ENCODE measurements at regions not wholly inside any gene's neighbourhood (a gene's known extent, or its start where the extent isn't known, plus 50 kb on each side); places are given as distances from the start of the nearest gene placed in this dataset.

DNA sequence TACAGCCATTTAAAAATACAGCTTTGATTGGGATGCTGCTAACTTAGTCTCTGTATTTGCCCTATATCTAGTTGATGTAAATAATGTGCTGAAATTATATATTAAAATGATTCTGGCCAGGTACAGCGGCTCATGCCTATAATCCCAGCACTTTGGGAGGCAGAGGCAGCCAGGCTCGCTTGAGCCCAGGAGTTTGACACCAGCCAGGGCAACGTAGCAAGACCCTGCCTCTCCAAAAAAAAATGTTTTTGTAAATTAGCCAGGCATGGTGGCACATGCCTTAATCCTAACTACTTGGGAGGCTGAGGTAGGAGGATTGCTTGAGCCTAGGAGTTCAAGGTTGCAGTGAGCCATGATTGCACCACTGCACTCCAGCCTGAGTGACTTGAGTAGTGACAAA, 143.8 kb upstream of the CELF2 start:
- H3K36me3 ChIP-seq (ENCODE audit: low read length) = no peaks in the 10 kb centered on the region
- no peak overlapping the region for H3K4me2 ChIP-seq (ENCODE audit: low read depth, low read length, poor library complexity, severe bottlenecking)
- H3K4me3 ChIP-seq (ENCODE audit: insufficient read depth, low read length, poor library complexity, severe bottlenecking) = no peak overlapping the region
- no peak for TF ChIP-seq CTCF (IDR thresholded peaks at IDR 0.05; ENCODE audit: insufficient read depth, low read length, poor library complexity, severe bottlenecking)
- TF ChIP-seq EZH2phosphoT487 (conservative IDR thresholded peaks at IDR 0.05; ENCODE audit: low read length) = no peak
- no peaks in the 10 kb centered on the region for H3K27me3 ChIP-seq (ENCODE audit: low read length)
- no peaks in the 10 kb centered on the region for H3K9me3 ChIP-seq (ENCODE audit: insufficient read depth, low read length)
- H3F3A ChIP-seq (ENCODE audit: insufficient read depth) = no peaks in the 10 kb centered on the region
- no peak overlapping the region for H2AFZ ChIP-seq (ENCODE audit: low read depth, low read length, severe bottlenecking)
- no peak overlapping the region for H3K9ac ChIP-seq (ENCODE audit: low read length)
- no peaks in the 10 kb centered on the region for H3K9me2 ChIP-seq (replicated peaks; ENCODE audit: insufficient read depth, low read length)
- H4K20me1 ChIP-seq (ENCODE audit: low read depth, low read length) = no peaks in the 10 kb centered on the region
- H3K79me2 ChIP-seq (ENCODE audit: insufficient read depth, low read length) = no peaks in the 10 kb centered on the region
- no peak overlapping the region for H3K27ac ChIP-seq (ENCODE audit: low read depth, low read length)

- Histone ChIP-seq H3K79me2 (ENCODE audit: insufficient read depth, low read length) (no peaks in the 10 kb centered on the region), H3K36me3 (ENCODE audit: low read length) (no peaks in the 10 kb centered on the region), H3K27me3 (ENCODE audit: low read length) (no peaks in the 10 kb centered on the region), H3K4me2 (ENCODE audit: low read depth, low read length, poor library complexity, severe bottlenecking) (no peak overlapping the region), H3F3A (ENCODE audit: insufficient read depth) (no peaks in the 10 kb centered on the region), H4K20me1 (ENCODE audit: low read depth, low read length) (no peaks in the 10 kb centered on the region), H3K4me3 (ENCODE audit: insufficient read depth, low read length, poor library complexity, severe bottlenecking) (no peak overlapping the region), H3K27ac (ENCODE audit: low read depth, low read length) (no peak overlapping the region), H3K9ac (ENCODE audit: low read length) (no peak overlapping the region), H3K9me2 (replicated peaks; ENCODE audit: insufficient read depth, low read length) (no peaks in the 10 kb centered on the region), H2AFZ (ENCODE audit: low read depth, low read length, severe bottlenecking) (no peak overlapping the region), H3K9me3 (ENCODE audit: insufficient read depth, low read length) (no peaks in the 10 kb centered on the region)
- TF ChIP-seq CTCF (IDR thresholded peaks at IDR 0.05; ENCODE audit: insufficient read depth, low read length, poor library complexity, severe bottlenecking) (no peak), EZH2phosphoT487 (conservative IDR thresholded peaks at IDR 0.05; ENCODE audit: low read length) (no peak)
These were observed 138.7 kb upstream of the CELF2 start for GRCh38 chr10:10878963-10879362.

DNA sequence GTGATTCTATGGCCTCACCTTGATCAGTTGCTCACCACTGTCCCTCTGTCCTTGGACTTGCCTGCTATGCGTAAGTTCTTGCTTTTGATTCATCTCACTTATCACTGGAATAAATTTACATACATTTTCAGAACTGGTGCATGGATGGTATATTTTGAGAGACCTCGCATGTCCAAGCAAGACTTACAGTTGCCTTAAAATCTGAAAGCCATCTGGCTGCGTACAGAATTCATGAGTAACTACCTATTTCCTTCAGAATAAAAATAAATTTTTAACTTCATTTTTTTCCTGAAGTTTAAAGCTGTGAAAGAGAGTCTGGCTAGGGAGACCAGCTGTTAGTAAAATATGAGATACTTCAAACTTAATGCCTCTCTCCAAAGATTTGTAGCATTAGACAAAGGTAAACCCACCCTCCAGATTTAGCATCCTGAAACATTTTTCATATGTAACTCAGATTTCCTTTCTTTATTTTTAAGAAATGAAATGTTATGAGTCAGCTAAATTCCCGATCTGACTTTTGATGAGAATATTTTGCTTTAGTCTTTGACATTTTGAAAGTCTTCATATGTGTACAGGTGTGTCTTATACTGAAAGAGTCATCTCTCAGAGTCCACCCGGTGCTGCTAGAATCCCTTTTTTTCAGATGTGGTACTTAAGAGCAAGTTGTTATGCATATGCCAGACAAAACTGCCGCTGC, 136.4 kb upstream of the CELF2 start:
- H3K27me3 ChIP-seq (ENCODE audit: low read length) = no peaks in the 10 kb centered on the region
- no peaks in the 10 kb centered on the region for H3K79me2 ChIP-seq (ENCODE audit: insufficient read depth, low read length)
- H3K9ac ChIP-seq (ENCODE audit: low read length) = no peak overlapping the region
- H3K4me3 ChIP-seq (ENCODE audit: insufficient read depth, low read length, poor library complexity, severe bottlenecking) = no peak overlapping the region
- H3K9me3 ChIP-seq (ENCODE audit: insufficient read depth, low read length) = no peaks in the 10 kb centered on the region
- TF ChIP-seq EZH2phosphoT487 (conservative IDR thresholded peaks at IDR 0.05; ENCODE audit: low read length) (no peak), CTCF (IDR thresholded peaks at IDR 0.05; ENCODE audit: insufficient read depth, low read length, poor library complexity, severe bottlenecking) (no peak)
- no peak overlapping the region for H3K27ac ChIP-seq (ENCODE audit: low read depth, low read length)
- no peaks in the 10 kb centered on the region for H3F3A ChIP-seq (ENCODE audit: insufficient read depth)
- no peak overlapping the region for H3K4me2 ChIP-seq (ENCODE audit: low read depth, low read length, poor library complexity, severe bottlenecking)
- no peak overlapping the region for H2AFZ ChIP-seq (ENCODE audit: low read depth, low read length, severe bottlenecking)
- H4K20me1 ChIP-seq (ENCODE audit: low read depth, low read length) = no peaks in the 10 kb centered on the region
- H3K9me2 ChIP-seq (replicated peaks; ENCODE audit: insufficient read depth, low read length) = no peaks in the 10 kb centered on the region
- H3K36me3 ChIP-seq (ENCODE audit: low read length) = no peaks in the 10 kb centered on the region
